Suprapubic skin (tissue), 4 donors: ENCODE measurements at regions not wholly inside any gene's neighbourhood (a gene's known extent, or its start where the extent isn't known, plus 50 kb on each side); places are given as distances from the start of the nearest gene placed in this dataset.
A peak's percentile ranks its signal among the peaks of the same experiment; 100 is the strongest.

Experiments
- DNase-seq, 2 donors: peaks; one replicate each; pipeline ENCODE4 v3.0.0-alpha.2; 2019; ENCODE audit warnings: low spot score in 2 of 2
- H3K27ac ChIP-seq: fragments of 200-600 bp; sonication (generic); one replicate; pipeline ENCODE4 v1.5.1; 2019
- H3K27me3 ChIP-seq: fragments of 200-600 bp; sonication (generic); one replicate; pipeline ENCODE4 v1.5.1; 2019
- H3K36me3 ChIP-seq: fragments of 200-600 bp; sonication (generic); one replicate; pipeline ENCODE4 v1.5.1; 2019
- H3K4me1 ChIP-seq: fragments of 200-600 bp; sonication (generic); one replicate; pipeline ENCODE4 v1.5.1; 2019
- H3K4me3 ChIP-seq: fragments of 200-600 bp; sonication (generic); one replicate; pipeline ENCODE4 v1.5.1; 2019; ENCODE audit warnings: mild to moderate bottlenecking
- H3K9me3 ChIP-seq: fragments of 200-600 bp; sonication (generic); one replicate; pipeline ENCODE4 v1.5.1; 2019
- EP300 ChIP-seq: sonication (generic); formaldehyde crosslinking; IDR thresholded peaks from one replicate; pipeline ENCODE4 v1.6.1; 2017; ENCODE audit warnings: antibody characterized with exemption
- POLR2A ChIP-seq, 2 donors: fragments of 450-650 bp; IDR thresholded peaks; one replicate each; pipeline ENCODE4 v1.6.1; 2017; ENCODE audit warnings: antibody characterized with exemption in 2 of 2, mild to moderate bottlenecking in 2 of 2, moderate library complexity in 2 of 2
- POLR2AphosphoS5 ChIP-seq, 3 donors: sonication (generic); formaldehyde crosslinking; IDR thresholded peaks; one replicate each; pipeline ENCODE4 v1.6.1; 2017; ENCODE audit warnings: antibody characterized with exemption in 3 of 3
- WGBS: methylation state at CpG from one replicate; pipeline ENCODE4 v1.1.5; 2018; 5-methylcytosine and 5-hydroxymethylcytosine counted together
- TF ChIP-seq, protein P1 (sequence below), 2 donors: fragments of 200-600 bp in 1 of 2; fragments of 450-650 bp in 1 of 2; sonication (generic) in 1 of 2; IDR thresholded peaks; one replicate each; pipeline ENCODE4 v1.5.1; 2016 to 2019; ENCODE audit warnings: antibody characterized with exemption in 2 of 2, mild to moderate bottlenecking in 1 of 2, moderate library complexity in 1 of 2

DNA sequence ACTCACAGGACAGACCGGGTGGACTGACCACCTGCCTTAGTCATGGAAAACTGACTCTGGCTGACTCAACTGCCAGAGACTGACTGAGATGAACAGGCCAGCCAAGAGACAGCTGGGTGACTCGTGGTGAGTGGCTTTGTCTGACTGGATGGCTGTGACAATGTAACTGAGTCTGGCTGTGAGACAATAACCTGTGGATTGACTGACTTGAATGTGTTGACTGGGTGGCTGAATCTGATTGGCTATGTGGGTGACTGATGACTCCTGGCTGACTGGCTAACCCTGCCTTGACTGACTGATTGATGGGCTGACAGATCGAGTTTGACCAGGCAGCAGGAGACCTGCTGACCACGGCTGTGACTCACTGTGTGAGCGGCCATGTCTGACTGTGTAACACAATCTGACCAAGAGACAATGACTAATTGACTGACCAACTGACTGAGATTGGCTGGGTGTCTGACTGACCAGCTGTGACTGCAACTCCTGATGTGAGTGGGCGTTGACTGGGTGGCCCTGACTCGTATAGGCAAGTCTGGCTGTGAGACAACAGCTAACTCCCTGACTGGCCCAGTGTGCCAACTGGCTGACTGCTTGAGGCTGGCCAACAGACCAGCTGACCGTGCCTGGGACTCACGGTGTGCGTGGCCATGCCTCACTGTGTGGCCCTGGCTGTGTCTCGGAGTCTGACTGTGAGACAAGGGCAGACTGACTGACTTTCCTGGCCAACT lies 509.1 kb downstream of the SHQ1 start:
- H3K9me3 ChIP-seq = no peaks in the 10 kb centered on the region
- peak overlapping the region; percentile 39 for H3K27ac ChIP-seq
- peaks cover 45% of the 10 kb centered on the region for H3K4me1 ChIP-seq
- peak in 1 of 3 donors; percentile 55 for TF ChIP-seq POLR2AphosphoS5 (IDR thresholded peaks at IDR 0.05)
- TF ChIP-seq EP300 = no peak
- peak in 1 of 2 donors; percentile 76 for DNase-seq
- H3K4me3 ChIP-seq = no peak overlapping the region
- H3K36me3 ChIP-seq = no peaks in the 10 kb centered on the region
- no peaks in the 10 kb centered on the region for H3K27me3 ChIP-seq
- 50% methylated on average over 9 of the region's 11 CpGs for WGBS

DNA sequence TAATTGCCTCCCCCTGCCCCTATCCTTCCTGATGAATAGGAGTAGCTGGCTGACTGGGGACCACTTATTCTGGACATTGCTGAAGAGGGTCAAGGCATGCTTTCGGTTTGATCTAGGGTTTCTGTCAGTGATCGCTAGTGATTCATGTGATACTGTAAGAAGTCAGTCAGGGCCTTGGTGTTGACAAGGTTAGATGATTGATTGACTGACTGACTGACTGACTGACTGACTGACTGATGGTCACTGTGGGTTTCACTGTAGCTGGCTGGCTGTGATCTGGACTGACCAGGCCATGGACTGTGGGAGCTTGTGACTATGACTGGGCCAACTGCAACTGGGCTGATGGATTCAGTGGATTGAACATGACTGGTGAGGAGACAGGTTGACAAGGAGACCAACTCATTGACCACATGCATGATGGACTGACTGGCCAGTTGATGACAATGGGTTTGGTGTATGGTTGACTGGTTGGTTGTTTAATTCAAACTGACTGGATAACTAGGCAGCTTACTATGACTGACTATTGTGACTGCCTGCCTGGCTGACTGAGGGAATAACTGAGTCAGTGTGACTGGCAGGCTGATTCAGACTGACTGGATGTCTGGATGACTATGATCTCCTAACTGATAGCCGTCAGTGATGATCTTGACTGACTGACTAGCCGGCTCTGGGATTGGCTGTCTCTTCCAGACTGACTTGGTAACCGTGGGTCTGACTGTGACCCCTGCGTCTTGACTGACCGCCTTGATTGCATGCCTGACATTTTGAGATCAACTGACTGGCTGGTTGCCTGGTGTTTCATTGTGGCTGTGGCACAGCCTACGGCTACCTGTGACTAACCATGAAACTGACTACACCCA lies 509.9 kb downstream of the SHQ1 start:
- peaks cover 45% of the 10 kb centered on the region for H3K4me1 ChIP-seq
- peak in 1 of 2 donors; percentile 74 for DNase-seq
- peak overlapping the region; percentile 39 for H3K27ac ChIP-seq

DNA sequence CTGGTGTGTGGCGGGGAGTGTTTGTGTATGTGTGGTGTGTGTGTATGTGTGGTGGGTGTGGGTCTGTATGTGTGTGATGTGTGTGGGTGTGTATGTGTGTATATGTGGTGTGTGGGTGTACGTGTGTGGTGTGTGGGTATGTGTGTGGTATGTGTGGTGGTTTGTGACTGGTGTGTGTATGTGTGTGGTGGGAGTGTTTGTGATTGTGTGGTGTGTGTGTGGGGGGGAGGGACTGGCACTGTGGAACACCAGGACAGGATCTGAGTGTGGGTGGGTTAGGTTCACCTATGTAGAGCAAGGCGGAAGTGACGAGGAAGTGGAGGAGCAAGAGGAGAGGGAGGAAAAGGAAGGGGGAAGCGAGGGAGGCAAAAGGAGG lies 510.8 kb downstream of the SHQ1 start:
- 87% methylated on average over 5 of the region's 5 CpGs for WGBS
- H3K4me1 ChIP-seq = peaks cover 45% of the 10 kb centered on the region

More for the DNA sequence above, 509.9 kb downstream of the SHQ1 start:
- no peak for TF ChIP-seq POLR2A (IDR thresholded peaks at IDR 0.05)
- Histone ChIP-seq H3K27me3 (no peaks in the 10 kb centered on the region), H3K9me3 (no peaks in the 10 kb centered on the region), H3K4me3 (no peak overlapping the region), H3K36me3 (no peaks in the 10 kb centered on the region)
- 98% methylated on average over 5 of the region's 8 CpGs for WGBS

DNA sequence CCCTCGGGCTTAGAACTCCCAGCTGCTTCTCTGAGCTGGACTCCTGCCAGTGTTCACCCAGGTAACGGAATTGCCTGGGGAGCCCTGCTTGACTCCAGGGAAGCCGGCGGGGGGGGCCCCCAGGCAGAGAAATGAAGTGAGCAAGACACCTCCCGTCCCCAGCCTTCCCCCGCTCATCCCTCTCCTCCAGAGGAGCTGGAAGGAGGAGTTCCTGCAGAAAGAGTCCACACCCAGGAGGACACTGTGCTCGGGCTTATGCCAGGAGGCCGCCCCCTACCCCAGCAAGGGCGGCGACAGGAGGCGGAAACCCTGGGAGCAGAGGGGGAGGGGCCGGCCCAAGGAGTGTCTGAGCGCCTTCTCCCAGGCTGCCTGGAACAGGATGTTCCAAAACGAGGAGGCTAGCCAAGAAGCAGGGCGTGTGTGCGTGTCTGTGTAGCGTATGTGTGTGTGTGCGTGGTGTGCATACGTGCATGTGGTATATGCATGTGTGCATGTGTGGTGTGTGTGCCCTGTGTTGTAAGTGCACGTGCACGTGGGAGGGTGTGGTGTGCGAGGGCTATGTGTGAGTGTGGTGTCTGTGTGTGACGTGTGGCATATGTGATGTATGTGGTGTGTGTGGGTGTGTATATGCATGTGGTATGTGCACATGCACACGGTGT lies 511.3 kb downstream of the SHQ1 start:
- H3K4me3 ChIP-seq = peak overlapping the region; percentile 30
- no peaks in the 10 kb centered on the region for H3K27me3 ChIP-seq
- H3K36me3 ChIP-seq = no peaks in the 10 kb centered on the region
- H3K4me1 ChIP-seq = peaks cover 45% of the 10 kb centered on the region
- DNase-seq = peak; percentile 90 to 94
- peak overlapping the region; percentile 34 for H3K27ac ChIP-seq
- H3K9me3 ChIP-seq = no peaks in the 10 kb centered on the region
- WGBS = 23% methylated on average over 16 of the region's 24 CpGs
- TF ChIP-seq EP300 (peak; percentile 80), POLR2AphosphoS5 (IDR thresholded peaks at IDR 0.05) (peak; percentile 20 to 99 (median 96)), POLR2A (IDR thresholded peaks at IDR 0.05) (no peak)
- TF ChIP-seq, protein P1, sequence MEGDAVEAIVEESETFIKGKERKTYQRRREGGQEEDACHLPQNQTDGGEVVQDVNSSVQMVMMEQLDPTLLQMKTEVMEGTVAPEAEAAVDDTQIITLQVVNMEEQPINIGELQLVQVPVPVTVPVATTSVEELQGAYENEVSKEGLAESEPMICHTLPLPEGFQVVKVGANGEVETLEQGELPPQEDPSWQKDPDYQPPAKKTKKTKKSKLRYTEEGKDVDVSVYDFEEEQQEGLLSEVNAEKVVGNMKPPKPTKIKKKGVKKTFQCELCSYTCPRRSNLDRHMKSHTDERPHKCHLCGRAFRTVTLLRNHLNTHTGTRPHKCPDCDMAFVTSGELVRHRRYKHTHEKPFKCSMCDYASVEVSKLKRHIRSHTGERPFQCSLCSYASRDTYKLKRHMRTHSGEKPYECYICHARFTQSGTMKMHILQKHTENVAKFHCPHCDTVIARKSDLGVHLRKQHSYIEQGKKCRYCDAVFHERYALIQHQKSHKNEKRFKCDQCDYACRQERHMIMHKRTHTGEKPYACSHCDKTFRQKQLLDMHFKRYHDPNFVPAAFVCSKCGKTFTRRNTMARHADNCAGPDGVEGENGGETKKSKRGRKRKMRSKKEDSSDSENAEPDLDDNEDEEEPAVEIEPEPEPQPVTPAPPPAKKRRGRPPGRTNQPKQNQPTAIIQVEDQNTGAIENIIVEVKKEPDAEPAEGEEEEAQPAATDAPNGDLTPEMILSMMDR (IDR thresholded peaks at IDR 0.05) = no peak

More for the DNA sequence above, 510.8 kb downstream of the SHQ1 start:
- DNase-seq = peak in 1 of 2 donors; percentile 37
- Histone ChIP-seq H3K9me3 (no peaks in the 10 kb centered on the region), H3K27me3 (no peaks in the 10 kb centered on the region), H3K27ac (no peak overlapping the region), H3K36me3 (no peaks in the 10 kb centered on the region), H3K4me3 (no peak overlapping the region)
- TF ChIP-seq EP300 (no peak), POLR2A (IDR thresholded peaks at IDR 0.05) (no peak), POLR2AphosphoS5 (IDR thresholded peaks at IDR 0.05) (no peak)
- TF ChIP-seq, protein P1 (IDR thresholded peaks at IDR 0.05) = no peak

DNA sequence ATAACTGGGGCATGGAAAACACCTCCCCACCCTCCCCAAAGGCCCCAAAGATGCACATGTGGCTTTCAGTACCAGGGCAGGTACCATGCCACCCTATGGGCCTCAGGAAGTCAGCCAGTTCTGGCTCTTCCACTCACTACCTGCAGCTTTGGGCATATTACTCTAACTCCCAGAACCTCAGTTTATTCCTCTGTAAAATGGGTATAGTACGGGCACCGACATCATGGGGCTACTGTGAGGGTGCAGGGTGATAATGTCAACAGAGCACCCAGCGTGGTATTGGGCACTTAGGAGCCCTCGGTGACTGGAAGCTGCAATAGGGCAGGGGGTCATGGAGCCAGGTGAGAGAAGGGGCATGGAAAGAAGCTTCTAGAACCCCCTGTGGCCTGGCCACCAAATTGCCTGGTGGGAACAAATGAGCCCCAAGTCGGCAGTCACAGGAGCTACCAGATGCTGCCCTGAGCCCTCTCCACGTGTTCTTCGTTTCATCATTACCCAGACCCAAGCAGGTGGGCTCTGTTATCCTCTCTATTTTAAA lies 512.1 kb downstream of the SHQ1 start:
- peak overlapping the region; percentile 34 for H3K27ac ChIP-seq
- no peaks in the 10 kb centered on the region for H3K36me3 ChIP-seq
- no peak overlapping the region for H3K4me3 ChIP-seq
- TF ChIP-seq POLR2A (IDR thresholded peaks at IDR 0.05) = no peak
- TF ChIP-seq, protein P1 (IDR thresholded peaks at IDR 0.05) = no peak
- TF ChIP-seq EP300 = no peak
- no peak for TF ChIP-seq POLR2AphosphoS5 (IDR thresholded peaks at IDR 0.05)
- H3K4me1 ChIP-seq = peaks cover 45% of the 10 kb centered on the region
- 89% methylated on average over 7 of the region's 7 CpGs for WGBS
- H3K27me3 ChIP-seq = no peaks in the 10 kb centered on the region
- no peaks in the 10 kb centered on the region for H3K9me3 ChIP-seq
- no peak for DNase-seq
